Activated T-cell treated with anti-CD3 and anti-CD28 coated beads, Interleukin-2, amount 50 U/mL, for 72 hours (primary cell): ENCODE measurements at regions not wholly inside any gene's neighbourhood (a gene's known extent, or its start where the extent isn't known, plus 50 kb on each side); places are given as distances from the start of the nearest gene placed in this dataset.

Experiments
- ATAC-seq, 2 donors: fragments of 150-1000 bp; cut with Tn5 transposase; replicated peaks in 1 of 2; 2 replicates each; pipeline ENCODE4 v1.10.0; 2021; ENCODE audit warnings: moderate library complexity in 2 of 2, mild to moderate bottlenecking in 1 of 2
- DNase-seq, 2 donors: peaks; one replicate each; pipeline ENCODE4 v3.0.0; 2021 to 2022; ENCODE audit warnings: mixed read lengths in 1 of 2
- H3K27ac Mint-ChIP-seq: one replicate; pipeline ENCODE4 v1.8.0; 2022; ENCODE audit warnings: mild to moderate bottlenecking, moderate library complexity, mixed read lengths
- H3K27me3 Mint-ChIP-seq: one replicate; pipeline ENCODE4 v1.8.0; 2022; ENCODE audit warnings: low read depth, mixed read lengths
- H3K36me3 Mint-ChIP-seq, 2 donors: one replicate each; pipeline ENCODE4 v1.8.0; 2022; ENCODE audit warnings: mixed read lengths in 2 of 2, mild to moderate bottlenecking in 1 of 2; ENCODE audit not compliant: insufficient read depth in 2 of 2
- H3K4me1 Mint-ChIP-seq: one replicate; pipeline ENCODE4 v1.8.0; 2022; ENCODE audit warnings: low read depth, mixed read lengths
- H3K4me3 Mint-ChIP-seq, 2 donors: one replicate each; pipeline ENCODE4 v1.8.0; 2022; ENCODE audit warnings: mild to moderate bottlenecking in 2 of 2, mixed read lengths in 2 of 2, moderate library complexity in 2 of 2
- H3K9me3 Mint-ChIP-seq, 2 donors: one replicate each; pipeline ENCODE4 v1.8.0; 2022; ENCODE audit warnings: mixed read lengths in 2 of 2

GRCh38 chr5:26572480-26572879 is 465.9 kb downstream of the CDH9 start:
- H3K27me3 Mint-ChIP-seq, result no peaks in the 10 kb centered on the region
- no peak overlapping the region for H3K4me3 Mint-ChIP-seq
- ATAC-seq (no peak), DNase-seq (no peak)
- H3K9me3 Mint-ChIP-seq, result peaks cover 6 to 10% of the 10 kb centered on the region in 2 donors
- no peak overlapping the region for H3K27ac Mint-ChIP-seq
- peaks cover 2 to 3% of the 10 kb centered on the region in 2 donors for H3K36me3 Mint-ChIP-seq
- no peaks in the 10 kb centered on the region for H3K4me1 Mint-ChIP-seq

- H3K4me1 Mint-ChIP-seq, result no peaks in the 10 kb centered on the region
- peaks cover 11% of the 10 kb centered on the region in 2 donors for H3K9me3 Mint-ChIP-seq
- no peak for ATAC-seq
- peaks cover 2 to 3% of the 10 kb centered on the region in 2 donors for H3K36me3 Mint-ChIP-seq
- H3K4me3 Mint-ChIP-seq, result no peak overlapping the region
- no peak for DNase-seq
- H3K27me3 Mint-ChIP-seq, result no peaks in the 10 kb centered on the region
- no peak overlapping the region for H3K27ac Mint-ChIP-seq
These were observed 468.5 kb downstream of the CDH9 start for GRCh38 chr5:26569929-26570258.

DNA sequence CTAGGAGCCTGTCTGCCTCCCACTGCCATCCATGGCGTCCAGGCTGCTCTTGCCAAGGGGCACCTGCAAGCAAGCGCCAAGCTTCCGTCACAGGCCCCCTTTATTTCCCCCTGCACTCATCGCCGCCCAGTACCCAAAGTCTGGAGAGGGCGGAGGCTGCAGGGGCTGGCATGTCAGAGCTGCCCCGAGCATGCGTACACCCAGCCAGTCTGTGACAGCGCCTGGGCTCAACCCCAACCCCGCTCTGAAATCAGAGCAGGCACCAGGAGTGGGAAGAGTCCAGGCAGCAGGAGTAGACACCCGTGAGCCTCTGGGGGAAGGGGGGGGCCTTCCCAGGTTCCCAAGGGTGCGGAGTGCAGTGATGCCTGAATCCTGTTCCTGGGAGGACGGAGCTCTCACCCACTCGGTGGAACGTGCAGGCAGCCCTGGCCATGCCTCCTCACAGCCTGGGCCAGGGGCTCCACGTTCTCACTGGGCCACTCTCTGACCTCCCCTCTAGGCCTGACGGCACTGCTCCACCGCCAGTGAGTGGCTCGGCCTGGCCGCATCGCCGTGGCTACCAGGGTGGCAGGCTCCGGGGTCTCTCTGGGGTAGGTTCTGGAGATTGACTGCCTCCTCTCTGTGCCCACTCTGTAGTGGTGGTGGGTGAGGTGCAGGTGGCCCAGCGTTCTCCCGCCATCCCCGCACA is 469.0 kb downstream of the CDH9 start:
- H3K27ac Mint-ChIP-seq, result no peak overlapping the region
- DNase-seq, result no peak
- H3K4me1 Mint-ChIP-seq, result no peaks in the 10 kb centered on the region
- H3K9me3 Mint-ChIP-seq, result peaks cover 11% of the 10 kb centered on the region in 2 donors
- no peaks in the 10 kb centered on the region for H3K27me3 Mint-ChIP-seq
- H3K4me3 Mint-ChIP-seq, result no peak overlapping the region
- peaks cover 2 to 3% of the 10 kb centered on the region in 2 donors for H3K36me3 Mint-ChIP-seq
- ATAC-seq, result no peak

DNA sequence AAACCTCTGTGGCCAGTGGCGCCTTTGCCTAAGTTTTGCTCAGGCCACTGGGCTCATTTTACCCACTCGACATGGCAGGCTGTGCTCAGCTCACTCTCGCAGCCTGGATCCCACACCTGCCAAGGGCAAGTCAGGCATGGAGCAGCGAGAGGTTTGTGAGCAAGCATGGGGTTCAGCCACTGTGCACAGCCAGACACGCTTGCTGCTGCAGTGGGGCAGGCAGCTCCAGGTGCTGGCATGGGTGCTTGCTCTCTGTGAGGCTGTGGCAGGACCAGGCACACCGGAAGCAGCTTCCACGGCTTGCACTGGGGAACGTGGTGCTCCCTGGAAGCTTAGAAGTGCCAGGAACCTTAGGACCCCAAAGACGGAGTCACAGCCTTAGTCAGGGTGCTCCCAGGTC is 470.1 kb downstream of the CDH9 start:
- no peak for DNase-seq

DNA sequence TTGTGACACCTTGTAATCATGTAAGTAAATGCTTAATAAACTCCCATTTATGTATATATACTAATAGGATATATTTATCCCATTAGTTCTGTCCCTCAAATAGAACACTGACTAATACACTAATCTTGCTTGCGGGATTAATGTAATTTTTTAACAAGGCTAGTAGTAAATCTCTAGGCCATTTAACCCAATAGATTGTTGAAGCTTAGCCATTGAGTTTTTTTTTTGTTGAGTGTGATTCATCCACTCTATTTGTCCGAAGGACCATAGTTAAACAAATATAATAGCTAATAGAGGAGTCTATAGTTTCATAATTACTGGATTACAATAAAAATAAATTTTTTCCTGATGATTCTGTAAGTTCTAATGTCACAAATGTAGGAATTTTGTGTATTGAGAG is 474.4 kb downstream of the CDH9 start:
- Mint-ChIP-seq H3K9me3 (peaks cover 5 to 16% of the 10 kb centered on the region in 2 donors), H3K27ac (no peak overlapping the region), H3K27me3 (no peaks in the 10 kb centered on the region), H3K4me3 (no peak overlapping the region), H3K4me1 (no peaks in the 10 kb centered on the region), H3K36me3 (no peaks in the 10 kb centered on the region)
- ATAC-seq, result no peak
- no peak for DNase-seq

More for the DNA sequence above, 470.1 kb downstream of the CDH9 start:
- ATAC-seq, result no peak
- Mint-ChIP-seq H3K36me3 (peaks cover 2 to 3% of the 10 kb centered on the region in 2 donors), H3K9me3 (peaks cover 11% of the 10 kb centered on the region in 2 donors), H3K4me1 (no peaks in the 10 kb centered on the region), H3K27me3 (no peaks in the 10 kb centered on the region), H3K27ac (no peak overlapping the region), H3K4me3 (no peak overlapping the region)

DNA sequence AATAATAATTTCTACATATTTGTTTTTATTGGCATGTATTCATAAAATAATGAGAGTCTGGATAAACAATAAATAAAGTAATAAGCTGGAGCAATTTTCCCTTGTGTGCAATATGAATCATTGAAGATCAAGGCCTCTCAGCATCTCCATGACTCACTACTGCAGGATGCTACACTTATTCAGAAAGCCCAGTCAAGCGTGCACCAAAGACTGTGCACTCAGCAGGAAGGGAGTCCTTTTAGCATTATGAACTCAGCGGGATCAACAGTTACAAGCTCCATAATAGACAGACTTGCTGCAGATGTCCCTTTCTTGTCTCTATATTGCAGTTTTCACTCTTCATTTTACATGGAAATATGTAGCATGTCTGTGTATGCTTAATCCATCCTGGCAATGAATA is 485.3 kb downstream of the CDH9 start:
- no peaks in the 10 kb centered on the region for H3K4me1 Mint-ChIP-seq
- DNase-seq, result no peak

GRCh38 chr5:26543987-26544386 is 494.4 kb downstream of the CDH9 start:
- H3K27ac Mint-ChIP-seq, result no peak overlapping the region
- no peaks in the 10 kb centered on the region for H3K27me3 Mint-ChIP-seq
- ATAC-seq, result no peak
- DNase-seq, result no peak
- H3K4me3 Mint-ChIP-seq, result no peak overlapping the region
- H3K36me3 Mint-ChIP-seq, result peaks cover 2 to 4% of the 10 kb centered on the region in 2 donors
- H3K9me3 Mint-ChIP-seq, result peaks cover 10% of the 10 kb centered on the region in 2 donors
- no peaks in the 10 kb centered on the region for H3K4me1 Mint-ChIP-seq

More for the DNA sequence above, 485.3 kb downstream of the CDH9 start:
- Mint-ChIP-seq H3K9me3 (peaks cover 4 to 5% of the 10 kb centered on the region in 2 donors), H3K27ac (no peak overlapping the region), H3K27me3 (no peaks in the 10 kb centered on the region), H3K4me3 (no peak overlapping the region), H3K36me3 (peaks cover 0 to 3% of the 10 kb centered on the region in 2 donors)
- ATAC-seq, result no peak

DNA sequence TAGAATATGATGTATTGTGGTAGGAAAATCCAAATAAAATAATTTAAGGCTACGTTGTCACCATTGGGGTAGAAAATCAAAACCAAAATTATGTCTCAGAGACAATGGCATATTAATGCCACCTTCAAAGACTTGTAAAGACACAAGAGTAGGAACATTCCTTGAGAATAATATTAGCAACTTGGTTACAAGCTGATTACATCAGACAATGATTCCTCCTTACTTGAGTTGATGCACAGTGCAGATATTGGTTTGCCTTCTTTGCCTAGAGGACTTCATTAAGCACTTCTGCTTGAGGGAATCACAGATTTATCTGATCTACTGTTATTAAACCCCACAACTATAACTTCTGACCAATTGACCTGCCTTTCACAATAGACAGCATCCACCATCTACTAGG is 500.2 kb downstream of the CDH9 start:
- Mint-ChIP-seq H3K27ac (no peak overlapping the region), H3K4me1 (no peaks in the 10 kb centered on the region), H3K27me3 (no peaks in the 10 kb centered on the region), H3K4me3 (no peak overlapping the region), H3K9me3 (peaks cover 1 to 10% of the 10 kb centered on the region in 2 donors), H3K36me3 (peaks cover 0 to 3% of the 10 kb centered on the region in 2 donors)
- DNase-seq (no peak), ATAC-seq (no peak)

DNA sequence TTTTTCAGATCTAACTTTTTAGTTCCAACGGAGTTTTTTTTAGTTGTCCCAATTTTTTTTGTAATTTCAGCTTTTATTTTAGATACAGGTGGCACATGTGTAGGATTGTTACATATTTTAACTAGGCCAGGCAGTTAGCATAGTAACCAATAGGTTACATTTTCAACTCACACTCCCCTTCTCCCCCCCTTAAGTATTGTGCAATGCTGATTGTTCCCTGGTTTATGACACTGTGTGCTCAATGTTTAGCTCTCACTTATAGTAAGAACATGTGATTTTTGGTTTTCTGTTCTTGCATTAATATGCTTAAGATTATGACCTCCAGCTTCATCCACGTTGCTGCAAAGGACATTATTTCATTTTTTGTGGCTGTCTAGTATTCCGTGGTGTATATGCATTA is 503.2 kb downstream of the CDH9 start:
- Mint-ChIP-seq H3K36me3 (peaks cover 1 to 2% of the 10 kb centered on the region in 2 donors), H3K9me3 (peaks cover 5 to 7% of the 10 kb centered on the region in 2 donors), H3K27ac (no peak overlapping the region), H3K4me1 (no peaks in the 10 kb centered on the region), H3K27me3 (no peaks in the 10 kb centered on the region), H3K4me3 (no peak overlapping the region)
- DNase-seq (no peak), ATAC-seq (no peak)

DNA sequence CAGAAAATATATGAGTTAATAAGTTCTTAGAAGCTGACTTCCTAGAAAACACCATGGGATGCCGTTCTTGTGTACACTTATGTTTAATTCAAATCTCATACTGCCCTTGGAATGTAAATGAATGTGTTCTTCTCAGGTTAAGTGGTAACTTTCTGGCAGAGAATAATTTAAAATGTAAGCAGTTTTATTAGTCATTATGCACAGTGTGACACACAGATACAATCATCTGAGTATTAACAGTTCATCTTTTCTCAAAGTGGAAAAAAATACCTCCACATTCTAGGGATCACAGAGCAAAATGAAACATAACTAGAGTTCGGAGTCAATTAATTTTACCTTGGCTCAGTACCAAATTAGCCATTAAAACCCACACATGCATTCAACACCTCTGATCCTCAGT is 508.1 kb downstream of the CDH9 start:
- no peak for DNase-seq
- Mint-ChIP-seq H3K27me3 (no peaks in the 10 kb centered on the region), H3K36me3 (peaks cover 1 to 2% of the 10 kb centered on the region in 2 donors), H3K4me3 (no peak overlapping the region), H3K9me3 (peaks cover 5% of the 10 kb centered on the region in 2 donors), H3K4me1 (no peaks in the 10 kb centered on the region), H3K27ac (no peak overlapping the region)
- ATAC-seq, result no peak

DNA sequence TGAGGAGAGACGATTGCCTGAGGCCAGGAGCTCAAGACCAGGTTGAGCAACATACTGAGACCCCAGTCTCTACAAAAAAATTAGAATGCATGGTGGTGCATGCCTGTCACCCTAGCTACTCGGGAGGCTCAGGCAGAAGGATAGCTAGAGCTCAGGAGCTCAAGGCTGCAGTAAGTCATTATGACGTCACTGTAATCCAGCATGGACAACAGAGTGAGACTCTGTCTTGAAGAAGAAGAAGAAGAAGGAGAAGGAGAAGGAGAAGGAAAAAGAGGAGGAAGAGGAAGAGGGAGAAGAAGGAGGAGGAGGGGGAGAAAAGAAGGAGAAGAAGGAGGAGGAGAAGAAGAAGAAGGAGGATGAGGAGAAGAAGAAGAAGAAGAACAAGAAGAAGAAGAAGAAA is 519.1 kb downstream of the CDH9 start:
- no peak for DNase-seq
- Mint-ChIP-seq H3K9me3 (peaks cover 6 to 9% of the 10 kb centered on the region in 2 donors), H3K27ac (no peak overlapping the region), H3K36me3 (peaks cover 2% of the 10 kb centered on the region in 2 donors), H3K4me1 (no peaks in the 10 kb centered on the region), H3K4me3 (no peak overlapping the region), H3K27me3 (no peaks in the 10 kb centered on the region)
- ATAC-seq, result no peak

- H3K36me3 Mint-ChIP-seq, result peaks cover 2% of the 10 kb centered on the region in 2 donors
- H3K27ac Mint-ChIP-seq, result no peak overlapping the region
- DNase-seq, result no peak
- H3K9me3 Mint-ChIP-seq, result peaks cover 7 to 9% of the 10 kb centered on the region in 2 donors
- H3K4me1 Mint-ChIP-seq, result no peaks in the 10 kb centered on the region
- H3K27me3 Mint-ChIP-seq, result no peaks in the 10 kb centered on the region
- no peak for ATAC-seq
- H3K4me3 Mint-ChIP-seq, result no peak overlapping the region
These were observed 520.3 kb downstream of the CDH9 start for GRCh38 chr5:26518065-26518464.

GRCh38 chr5:26498972-26499371 is 539.4 kb downstream of the CDH9 start:
- Mint-ChIP-seq H3K4me3 (no peak overlapping the region), H3K27ac (no peak overlapping the region), H3K4me1 (no peaks in the 10 kb centered on the region), H3K9me3 (peaks cover 4 to 8% of the 10 kb centered on the region in 2 donors), H3K36me3 (peaks cover 0 to 1% of the 10 kb centered on the region in 2 donors), H3K27me3 (no peaks in the 10 kb centered on the region)
- DNase-seq (no peak), ATAC-seq (no peak)

GRCh38 chr5:26495437-26495836 is 542.9 kb downstream of the CDH9 start:
- ATAC-seq (no peak), DNase-seq (no peak)
- H3K4me1 Mint-ChIP-seq, result no peaks in the 10 kb centered on the region
- no peak overlapping the region for H3K4me3 Mint-ChIP-seq
- H3K9me3 Mint-ChIP-seq, result peaks cover 1 to 11% of the 10 kb centered on the region in 2 donors
- no peak overlapping the region for H3K27ac Mint-ChIP-seq
- H3K27me3 Mint-ChIP-seq, result no peaks in the 10 kb centered on the region
- H3K36me3 Mint-ChIP-seq, result peaks cover 0 to 1% of the 10 kb centered on the region in 2 donors
